H1 (cell line): ENCODE measurements at regions not wholly inside any gene's neighbourhood (a gene's known extent, or its start where the extent isn't known, plus 50 kb on each side); places are given as distances from the start of the nearest gene placed in this dataset.
"Not testable (repeated sequence)": the region's sequence is repeated elsewhere in the genome, so short reads cannot be mapped to it uniquely, and the experiment has no call there.

Experiments used
- CTCF ChIA-PET: fragments of 300-600 bp; sonication (Branson Sonifier 250); formaldehyde crosslinking; loops from one replicate; lab custom pipeline; 2021; ENCODE audit not compliant: partially characterized antibody; lab: Charles Lee
- POLR2A ChIA-PET: fragments of 300-600 bp; sonication (Branson Sonifier 250); formaldehyde crosslinking; loops from one replicate; lab custom pipeline; 2021; ENCODE audit warnings: inconsistent platforms; ENCODE audit not compliant: partially characterized antibody; lab: Charles Lee
- DNase-seq, 2 experiments: peaks; one replicate each; pipeline versions ENCODE4 v3.0.0 to v3.0.0-alpha.2; 2010 to 2022; ENCODE audit warnings: low spot score in 2 of 2, low read depth in 1 of 2, mixed read lengths in 1 of 2
- FAIRE-seq: peaks from 2 replicates; lab custom pipeline; 2011; peaks lifted over from hg19 to GRCh38; lab: Jason Lieb, UNC
- H2AFZ ChIP-seq: 2 replicates; pipeline ENCODE4 v1.8.1; 2012; ENCODE audit warnings: low read length, inconsistent platforms
- H2AK5ac ChIP-seq: 2 replicates; pipeline ENCODE4 v1.6.1; 2013; ENCODE audit warnings: low read depth, low read length
- H2BK120ac ChIP-seq: replicated peaks from 2 replicates; pipeline ENCODE3; 2013; ENCODE audit warnings: low read depth, low read length, inconsistent platforms
- H2BK12ac ChIP-seq: 2 replicates; pipeline ENCODE4 v1.6.1; 2013; ENCODE audit warnings: low read depth, low read length
- H2BK15ac ChIP-seq: 2 replicates; pipeline ENCODE4 v1.6.1; 2013; ENCODE audit warnings: low read length
- H2BK20ac ChIP-seq: 2 replicates; pipeline ENCODE4 v1.6.1; 2013; ENCODE audit warnings: low read length
- H2BK5ac ChIP-seq: 2 replicates; pipeline ENCODE4 v1.6.1; 2013; ENCODE audit warnings: low read depth, low read length
- H3K14ac ChIP-seq: 2 replicates; pipeline ENCODE4 v1.6.1; 2013; ENCODE audit warnings: inconsistent platforms; ENCODE audit not compliant: insufficient read length
- H3K18ac ChIP-seq: 2 replicates; pipeline ENCODE4 v1.6.1; 2013; ENCODE audit warnings: low read length; ENCODE audit errors: extremely low read depth
- H3K23ac ChIP-seq: 2 replicates; pipeline ENCODE4 v1.6.1; 2013; ENCODE audit warnings: inconsistent platforms; ENCODE audit not compliant: insufficient read length
- H3K23me2 ChIP-seq: 2 replicates; pipeline ENCODE4 v1.6.1; 2013; ENCODE audit warnings: low read depth, low read length
- H3K27ac ChIP-seq: 2 replicates; pipeline ENCODE4 v1.6.1; 2011; ENCODE audit warnings: low read depth, low read length, inconsistent platforms
- H3K27me3 ChIP-seq, 4 experiments: replicated peaks in 1 of 4; 1 replicate in 1 of 4; 2 replicates in 3 of 4; pipeline versions ENCODE4 v1.6.1 to v1.8.1; 2011 to 2013; ENCODE audit warnings: low read length in 3 of 4, mild to moderate bottlenecking in 3 of 4, inconsistent platforms in 2 of 4, mixed read lengths in 2 of 4, moderate library complexity in 1 of 4; ENCODE audit not compliant: control insufficient read depth in 3 of 4, insufficient read depth in 3 of 4; ENCODE audit errors: extremely low read depth in 1 of 4
- H3K36me3 ChIP-seq, 4 experiments: 2 replicates each; pipeline versions ENCODE4 v1.6.1 to v1.8.1; 2011 to 2013; ENCODE audit warnings: mild to moderate bottlenecking in 4 of 4, low read length in 3 of 4, moderate library complexity in 2 of 4, control low read depth in 1 of 4, inconsistent platforms in 1 of 4; ENCODE audit not compliant: insufficient read depth in 4 of 4, control insufficient read depth in 2 of 4
- H3K4ac ChIP-seq: replicated peaks from 2 replicates; pipeline ENCODE3; 2013; ENCODE audit warnings: low read length, low read depth, mixed read lengths, inconsistent platforms; ENCODE audit not compliant: insufficient read length
- H3K4me1 ChIP-seq, 4 experiments: replicated peaks in 1 of 4; 1 replicate in 1 of 4; 2 replicates in 3 of 4; pipeline versions ENCODE4 v1.6.1 to v1.8.1; 2011 to 2013; ENCODE audit warnings: low read length in 3 of 4, inconsistent platforms in 2 of 4, mixed read lengths in 1 of 4; ENCODE audit not compliant: insufficient read depth in 4 of 4, control insufficient read depth in 3 of 4
- H3K4me2 ChIP-seq, 2 experiments: 2 replicates each; pipeline versions ENCODE4 v1.6.1 to v1.8.1; 2011 to 2013; ENCODE audit warnings: low read depth in 2 of 2, low read length in 2 of 2, control low read depth in 1 of 2, inconsistent platforms in 1 of 2, mild to moderate bottlenecking in 1 of 2; ENCODE audit not compliant: insufficient read depth in 1 of 2
- H3K4me3 ChIP-seq, 4 experiments: fragments of 200-600, 300-600 bp in 1 of 4; sonication (generic), shearing (Covaris generic), sonication (Bioruptor Twin) in 1 of 4; 2 replicates each; pipeline versions ENCODE4 v1.5.1 to v1.8.1; 2011 to 2016; ENCODE audit warnings: low read length in 4 of 4, low read depth in 3 of 4, control low read depth in 2 of 4, inconsistent platforms in 2 of 4, mild to moderate bottlenecking in 2 of 4, mixed read lengths in 1 of 4, moderate library complexity in 1 of 4; ENCODE audit not compliant: insufficient read depth in 2 of 4; ENCODE audit errors: extremely low read depth in 1 of 4
- H3K56ac ChIP-seq: replicated peaks from 2 replicates; pipeline ENCODE3; 2013; ENCODE audit warnings: low read depth, mild to moderate bottlenecking, mixed read lengths, low read length, inconsistent platforms; ENCODE audit not compliant: insufficient read length
- H3K79me1 ChIP-seq: 2 replicates; pipeline ENCODE4 v1.6.1; 2013; ENCODE audit warnings: low read depth, low read length, control low read depth
- H3K79me2 ChIP-seq, 2 experiments: 2 replicates each; pipeline versions ENCODE4 v1.6.1 to v1.8.1; 2012 to 2013; ENCODE audit warnings: low read length in 2 of 2, mild to moderate bottlenecking in 2 of 2, inconsistent platforms in 1 of 2; ENCODE audit not compliant: insufficient read depth in 2 of 2, control insufficient read depth in 1 of 2
- H3K9ac ChIP-seq, 4 experiments: replicated peaks in 1 of 4; 1 replicate in 1 of 4; 2 replicates in 3 of 4; pipeline versions ENCODE4 v1.6.1 to v1.8.1; 2011 to 2013; ENCODE audit warnings: low read depth in 3 of 4, low read length in 3 of 4, control low read depth in 2 of 4, mild to moderate bottlenecking in 2 of 4, moderate library complexity in 2 of 4, inconsistent platforms in 1 of 4; ENCODE audit errors: extremely low read depth in 1 of 4
- H3K9me3 ChIP-seq, 2 experiments: 2 replicates each; pipeline versions ENCODE4 v1.6.1 to v1.8.1; 2012 to 2013; ENCODE audit warnings: mild to moderate bottlenecking in 2 of 2, moderate library complexity in 2 of 2, control low read depth in 1 of 2, inconsistent platforms in 1 of 2, low read depth in 1 of 2, low read length in 1 of 2, mixed read lengths in 1 of 2; ENCODE audit not compliant: insufficient read depth in 2 of 2
- H4K20me1 ChIP-seq, 2 experiments: replicated peaks in 1 of 2; 2 replicates each; pipeline versions ENCODE3 to v1.8.1; 2011 to 2013; ENCODE audit warnings: inconsistent platforms in 2 of 2, low read length in 2 of 2, mild to moderate bottlenecking in 1 of 2; ENCODE audit not compliant: insufficient read depth in 2 of 2, control insufficient read depth in 1 of 2
- H4K5ac ChIP-seq: 2 replicates; pipeline ENCODE4 v1.6.1; 2013; ENCODE audit warnings: low read length, low read depth, mixed read lengths, inconsistent platforms; ENCODE audit not compliant: insufficient read length
- H4K8ac ChIP-seq: 2 replicates; pipeline ENCODE4 v1.8.0; 2013; ENCODE audit warnings: mild to moderate bottlenecking, moderate library complexity, low read length, inconsistent platforms; ENCODE audit not compliant: insufficient read depth; ENCODE audit errors: extremely low read depth
- H4K91ac ChIP-seq: replicated peaks from 2 replicates; pipeline ENCODE3; 2013; ENCODE audit warnings: low read length, mixed read lengths, inconsistent platforms; ENCODE audit not compliant: insufficient read length
- WGBS, 2 experiments: shearing (Covaris generic) in 1 of 2; methylation state at CpG; one replicate each; pipeline versions ENCODE4 v1.1.6 to v1.1.7; 2013 to 2015; ENCODE audit warnings: low lambda C conversion rate in 2 of 2, mixed read lengths in 2 of 2, inconsistent platforms in 1 of 2, low coverage in 1 of 2, missing lambda C conversion rate in 1 of 2; ENCODE audit not compliant: insufficient replicate concordance in 2 of 2, insufficient coverage in 1 of 2, insufficient read length in 1 of 2; ENCODE audit errors: extremely low coverage in 1 of 2, missing lambda C conversion rate in 1 of 2; 5-methylcytosine and 5-hydroxymethylcytosine counted together

- H3K9me3 ChIP-seq, H3K27ac ChIP-seq, H3K23ac ChIP-seq, FAIRE-seq, H3K36me3 ChIP-seq, H3K18ac ChIP-seq, H4K91ac ChIP-seq, H3K4me1 ChIP-seq, H4K5ac ChIP-seq, POLR2A ChIA-PET, H3K79me2 ChIP-seq, H4K20me1 ChIP-seq, H3K56ac ChIP-seq, H3K79me1 ChIP-seq, H3K9ac ChIP-seq, CTCF ChIA-PET, H2BK15ac ChIP-seq, DNase-seq, H2AK5ac ChIP-seq, H2AFZ ChIP-seq, H3K14ac ChIP-seq, H3K27me3 ChIP-seq, H3K23me2 ChIP-seq, H2BK5ac ChIP-seq, H3K4ac ChIP-seq, H3K4me3 ChIP-seq, H2BK20ac ChIP-seq, H3K4me2 ChIP-seq, H4K8ac ChIP-seq, H2BK12ac ChIP-seq, H2BK120ac ChIP-seq: not testable (repeated sequence)
- WGBS, 2 experiments = 100% methylated on average over 4 of the region's 4 CpGs; no CpG with 5 or more reads in 1 of the 2 experiments
Measured at GRCh38 chr7:39781557-39781956, 158.2 kb downstream of the RALA start.

- H3K9me3 ChIP-seq, H3K27ac ChIP-seq, H2BK120ac ChIP-seq, H3K23me2 ChIP-seq, H3K14ac ChIP-seq, H2AK5ac ChIP-seq, H3K56ac ChIP-seq, H3K4ac ChIP-seq, H3K27me3 ChIP-seq, H3K79me2 ChIP-seq, H4K91ac ChIP-seq, H3K23ac ChIP-seq, FAIRE-seq, H3K79me1 ChIP-seq, H3K4me1 ChIP-seq, H4K20me1 ChIP-seq, H2AFZ ChIP-seq, H3K4me2 ChIP-seq, H3K18ac ChIP-seq, H2BK5ac ChIP-seq, DNase-seq, H4K5ac ChIP-seq, H2BK15ac ChIP-seq, POLR2A ChIA-PET, H2BK12ac ChIP-seq, H3K36me3 ChIP-seq, H2BK20ac ChIP-seq, H3K4me3 ChIP-seq, H3K9ac ChIP-seq, CTCF ChIA-PET, H4K8ac ChIP-seq: not testable (repeated sequence)
- WGBS, 2 experiments = 97% methylated on average over 3 of the region's 3 CpGs; no CpG with 5 or more reads in 1 of the 2 experiments
Measured at GRCh38 chr7:39786440-39786839, 163.1 kb downstream of the RALA start.
